BJ (cell line): ENCODE measurements at regions not wholly inside any gene's neighbourhood (a gene's known extent, or its start where the extent isn't known, plus 50 kb on each side); places are given as distances from the start of the nearest gene placed in this dataset.

ENCODE experiments used
- CTCF ChIA-PET: fragments of 350-600 bp; formaldehyde crosslinking; extraction: SDS; loops from one replicate; lab custom pipeline; 2021; ENCODE audit warnings: antibody characterized with exemption, inconsistent platforms; lab: Yijun Ruan, JAX
- POLR2A ChIA-PET: fragments of 300-600 bp; sonication (Branson Sonifier 250); formaldehyde crosslinking; extraction: SDS; loops from one replicate; lab custom pipeline; 2021; ENCODE audit warnings: antibody characterized with exemption; lab: Charles Lee
- DNase-seq: peaks from one replicate; pipeline ENCODE4 v3.0.0-alpha.2; 2011; ENCODE audit warnings: low read depth
- H3K27me3 ChIP-seq: 2 replicates; pipeline ENCODE4 v1.6.0; 2011; ENCODE audit warnings: low read length; ENCODE audit not compliant: control insufficient read depth, insufficient read depth
- H3K36me3 ChIP-seq: 2 replicates; pipeline ENCODE4 v1.5.1; 2011; ENCODE audit warnings: low read length; ENCODE audit not compliant: control insufficient read depth, insufficient read depth
- H3K4me3 ChIP-seq: 2 replicates; pipeline ENCODE4 v1.5.1; 2011; ENCODE audit warnings: low read depth, mild to moderate bottlenecking, control low read depth, low read length
- CTCF ChIP-seq: IDR thresholded peaks from 2 replicates; pipeline ENCODE4 v1.5.1; 2011; ENCODE audit warnings: low read depth, mild to moderate bottlenecking, control low read depth, inconsistent platforms, low read length, moderate library complexity; ENCODE audit not compliant: insufficient read depth

- ChIA-PET POLR2A (no interaction called here), CTCF (no interaction called here)
- DNase-seq, result no peak
- no peak for TF ChIP-seq CTCF
- no peak overlapping the region for H3K4me3 ChIP-seq
- H3K27me3 ChIP-seq, result no peaks in the 10 kb centered on the region
- H3K36me3 ChIP-seq, result no peaks in the 10 kb centered on the region
Observed at GRCh38 chr9:30116673-30117217, 2267.7 kb upstream of the ACO1 start.

- POLR2A ChIA-PET, result no interaction called here
- H3K36me3 ChIP-seq, result no peaks in the 10 kb centered on the region
- no peaks in the 10 kb centered on the region for H3K27me3 ChIP-seq
- DNase-seq, result no peak
- no peak for TF ChIP-seq CTCF
- CTCF ChIA-PET, result no interaction called here
- H3K4me3 ChIP-seq, result no peak overlapping the region
Observed at GRCh38 chr9:30120666-30121065, 2263.8 kb upstream of the ACO1 start.

GRCh38 chr9:30121611-30122010, 2262.8 kb upstream of the ACO1 start:
- CTCF ChIA-PET, result no interaction called here
- no peak overlapping the region for H3K4me3 ChIP-seq
- H3K36me3 ChIP-seq, result no peaks in the 10 kb centered on the region
- POLR2A ChIA-PET, result no interaction called here
- no peak for DNase-seq
- no peak for TF ChIP-seq CTCF
- no peaks in the 10 kb centered on the region for H3K27me3 ChIP-seq

- ChIA-PET CTCF (no interaction called here), POLR2A (no interaction called here)
- Histone ChIP-seq H3K4me3 (no peak overlapping the region), H3K27me3 (no peaks in the 10 kb centered on the region), H3K36me3 (no peaks in the 10 kb centered on the region)
- no peak for DNase-seq
- TF ChIP-seq CTCF, result no peak
Observed at GRCh38 chr9:30125881-30126280, 2258.6 kb upstream of the ACO1 start.

GRCh38 chr9:30127371-30127770, 2257.1 kb upstream of the ACO1 start:
- ChIA-PET CTCF (no interaction called here), POLR2A (no interaction called here)
- no peak for DNase-seq
- H3K27me3 ChIP-seq, result no peaks in the 10 kb centered on the region
- TF ChIP-seq CTCF, result no peak
- H3K4me3 ChIP-seq, result no peak overlapping the region
- H3K36me3 ChIP-seq, result no peaks in the 10 kb centered on the region
